K562 (cell line): ENCODE measurements at regions not wholly inside any gene's neighbourhood (a gene's known extent, or its start where the extent isn't known, plus 50 kb on each side); places are given as distances from the start of the nearest gene placed in this dataset.

Experiments
- ATAC-seq: fragments of 200-7000 bp; cut with Tn5 transposase; 3 replicates; pipeline ENCODE4 v1.9.1; 2020; ENCODE audit warnings: moderate library complexity
- BruUV-seq: library from RNA; stranded (reverse); fragments of 400-500 nt; replicated peaks from 2 replicates; lab custom pipeline; 2021; lab: Mats Ljungman, UMichigan
- CTCF ChIA-PET: fragments of 300-600 bp; formaldehyde crosslinking; extraction: SDS; loops from one replicate; lab custom pipeline; 2021; ENCODE audit warnings: low intra/inter-chr PET ratio; lab: Yijun Ruan, JAX
- POLR2A ChIA-PET: fragments of 300-600, 350-650 bp; sonication (Branson Sonifier 250); formaldehyde crosslinking; extraction: SDS; loops from one replicate; lab custom pipeline; 2021; ENCODE audit warnings: antibody characterized with exemption, inconsistent platforms; lab: Yijun Ruan, JAX
- DNase-seq, 4 experiments: peaks; one replicate each; pipeline versions ENCODE4 v3.0.0 to v3.0.0-alpha.2; 2011 to 2018; ENCODE audit warnings: low spot score in 3 of 4, mixed read lengths in 3 of 4; ENCODE audit errors: extremely low read depth in 1 of 4
- FAIRE-seq: peaks from 2 replicates; lab custom pipeline; 2011; peaks lifted over from hg19 to GRCh38; lab: Jason Lieb, UNC
- H2AFZ ChIP-seq: 2 replicates; pipeline ENCODE4 v1.6.0; 2011; ENCODE audit warnings: low read depth, low read length, control low read depth, inconsistent platforms
- H3K27ac ChIP-seq: fragments of 200-600 bp; 3 replicates; pipeline ENCODE4 v1.8.0; 2011; ENCODE audit warnings: low read depth, mild to moderate bottlenecking, control low read depth, inconsistent platforms, low read length, moderate library complexity, mixed read lengths; ENCODE audit errors: extremely low read depth
- H3K27me3 ChIP-seq, 2 experiments: fragments of 300-600 bp in 1 of 2; 2 replicates in 1 of 2; 3 replicates in 1 of 2; pipeline versions ENCODE4 v1.6.0 to v1.8.0; 2011; ENCODE audit warnings: inconsistent platforms in 2 of 2, low read length in 2 of 2, mild to moderate bottlenecking in 1 of 2, mixed read lengths in 1 of 2, moderate library complexity in 1 of 2; ENCODE audit not compliant: control insufficient read depth in 2 of 2, insufficient read depth in 2 of 2
- H3K36me3 ChIP-seq: fragments of 300-600 bp; 3 replicates; pipeline ENCODE4 v1.8.0; 2011; ENCODE audit warnings: mild to moderate bottlenecking, low read length, inconsistent platforms; ENCODE audit not compliant: control insufficient read depth, insufficient read depth
- H3K4me1 ChIP-seq, 2 experiments: fragments of 200-600 bp in 1 of 2; replicated peaks in 1 of 2; 2 replicates in 1 of 2; 3 replicates in 1 of 2; pipeline versions ENCODE4 v1.5.1 to v1.8.0; 2011; ENCODE audit warnings: inconsistent platforms in 2 of 2, low read length in 2 of 2, mild to moderate bottlenecking in 1 of 2, mixed read lengths in 1 of 2, moderate library complexity in 1 of 2; ENCODE audit not compliant: control insufficient read depth in 2 of 2, insufficient read depth in 2 of 2
- H3K4me2 ChIP-seq: 2 replicates; pipeline ENCODE4 v1.6.1; 2011; ENCODE audit warnings: low read length, control low read depth, inconsistent platforms, mixed read lengths; ENCODE audit not compliant: insufficient read depth
- H3K4me3 ChIP-seq: fragments of 200-600 bp; sonication (generic), shearing (Covaris generic); 2 replicates; pipeline ENCODE4 v1.5.1; 2016; ENCODE audit warnings: control low read depth, inconsistent platforms
- H3K79me2 ChIP-seq: fragments of 200-600 bp; 3 replicates; pipeline ENCODE4 v1.8.0; 2011; ENCODE audit warnings: low read length, inconsistent platforms; ENCODE audit not compliant: control insufficient read depth, insufficient read depth
- H3K9ac ChIP-seq, 2 experiments: 2 replicates each; pipeline versions ENCODE4 v1.6.0 to v1.6.1; 2011; ENCODE audit warnings: low read depth in 2 of 2, low read length in 2 of 2, control low read depth in 1 of 2, inconsistent platforms in 1 of 2, mild to moderate bottlenecking in 1 of 2, mixed read lengths in 1 of 2; ENCODE audit not compliant: insufficient read depth in 1 of 2
- H3K9me1 ChIP-seq: one replicate; pipeline ENCODE4 v1.6.0; 2011; ENCODE audit warnings: inconsistent platforms, mild to moderate bottlenecking, low read length, moderate library complexity; ENCODE audit not compliant: control insufficient read depth, insufficient read depth
- H3K9me3 ChIP-seq: replicated peaks from 2 replicates; pipeline ENCODE4 v1.5.1; 2011; ENCODE audit warnings: low read depth, low read length, inconsistent platforms; ENCODE audit not compliant: control insufficient read depth, insufficient read depth
- H4K20me1 ChIP-seq: replicated peaks from 2 replicates; pipeline ENCODE4 v1.6.1; 2011; ENCODE audit warnings: low read length, inconsistent platforms, mixed read lengths; ENCODE audit not compliant: control insufficient read depth, insufficient read depth
- HNRNPL ChIP-seq: fragments of 200-400 bp; formaldehyde crosslinking; IDR thresholded peaks from 2 replicates; pipeline ENCODE4 v1.6.1; 2017; ENCODE audit warnings: low read depth, mild to moderate bottlenecking, low read length
- KLF1 ChIP-seq: fragments of 450-650 bp; IDR thresholded peaks from 2 replicates; pipeline ENCODE4 v1.6.1; 2016; ENCODE audit warnings: missing genetic modification characterization, missing compliant biosample characterization
- SIN3B ChIP-seq: fragments of 450-650 bp; IDR thresholded peaks from 2 replicates; pipeline ENCODE4 v1.6.1; 2017; ENCODE audit warnings: low read depth, mild to moderate bottlenecking, moderate library complexity
- SRSF9 ChIP-seq: fragments of 200-400 bp; formaldehyde crosslinking; IDR thresholded peaks from 2 replicates; pipeline ENCODE4 v1.6.1; 2017; ENCODE audit warnings: low read depth, low read length, borderline replicate concordance
- TAF7 ChIP-seq: fragments of 450-650 bp; IDR thresholded peaks from 2 replicates; pipeline ENCODE4 v1.6.1; 2016; ENCODE audit warnings: missing genetic modification characterization, missing compliant biosample characterization
- TFAM ChIP-seq: fragments of 250-450 bp; sonication (Bioruptor Pico); conservative IDR thresholded peaks from 2 replicates; pipeline ENCODE4 v1.5.0; 2021; ENCODE audit warnings: mild to moderate bottlenecking, moderate library complexity
- XRCC3 ChIP-seq: fragments of 450-650 bp; IDR thresholded peaks from 2 replicates; pipeline ENCODE4 v1.6.1; 2017; ENCODE audit warnings: mild to moderate bottlenecking, moderate library complexity
- ZEB2 ChIP-seq: fragments of 450-650 bp; IDR thresholded peaks from 2 replicates; pipeline ENCODE4 v1.6.1; 2016
- ZFP1 ChIP-seq: fragments of 450-650 bp; formaldehyde crosslinking; IDR thresholded peaks from 2 replicates; pipeline ENCODE4 v1.4.0; 2020; ENCODE audit warnings: mild to moderate bottlenecking, mixed read lengths
- ZNF780A ChIP-seq: fragments of 250-450 bp; sonication (Bioruptor Pico); IDR thresholded peaks from 2 replicates; pipeline ENCODE4 v1.5.0; 2021; ENCODE audit warnings: mild to moderate bottlenecking
- WGBS: fragments of 100-300 bp; shearing (Covaris generic); methylation state at CpG from one replicate; pipeline ENCODE4 v1.1.6; 2016; ENCODE audit warnings: low coverage, mixed read lengths; ENCODE audit not compliant: insufficient coverage; ENCODE audit errors: missing lambda C conversion rate; 5-methylcytosine and 5-hydroxymethylcytosine counted together
- in situ Hi-C: fragments of 300-500 bp; cut with MboI; formaldehyde crosslinking; loops from 4 replicates; pipeline ENCODE4 v1.15.0; 2018; ENCODE audit warnings: inconsistent platforms, mixed read lengths
- intact Hi-C: fragments of 100-400 bp; cut with micrococcal nuclease; formaldehyde crosslinking; loops from 2 replicates; pipeline ENCODE4 v1.14.2; 2022
- TF ChIP-seq, protein P1 (sequence below): fragments of 200-800 bp; sonication (Bioruptor generic); IDR thresholded peaks from 2 replicates; pipeline ENCODE4 v1.6.1; 2016; ENCODE audit warnings: missing genetic modification characterization, missing compliant biosample characterization
- TF ChIP-seq, protein P2 (sequence below): sonication (generic); formaldehyde crosslinking; IDR thresholded peaks from 2 replicates; pipeline ENCODE4 v1.8.1; 2023; ENCODE audit warnings: mild to moderate bottlenecking, missing genetic modification reagents
- TF ChIP-seq, protein P3 (sequence below): sonication (generic); formaldehyde crosslinking; IDR thresholded peaks from 2 replicates; pipeline ENCODE4 v1.8.0; 2022; ENCODE audit warnings: missing genetic modification reagents, mild to moderate bottlenecking, moderate library complexity, borderline replicate concordance

DNA sequence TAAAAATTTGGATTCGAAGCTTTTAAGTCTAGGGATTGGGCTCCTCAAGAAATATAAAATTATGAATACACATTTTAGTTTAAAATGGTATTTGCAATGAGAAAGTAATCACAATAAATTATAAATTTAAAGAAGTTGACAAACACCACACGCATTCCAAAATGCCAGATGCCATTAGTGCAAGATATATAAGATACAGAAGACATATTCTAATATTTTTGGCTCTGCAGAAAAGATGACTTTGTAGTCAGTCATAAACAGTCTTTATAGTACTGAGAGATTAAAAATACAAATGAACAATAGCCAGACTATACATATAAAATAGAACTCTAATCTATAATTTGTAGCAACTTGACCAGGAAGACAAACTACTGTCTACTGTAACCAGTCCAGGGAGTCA is 309.0 kb upstream of the PABPC4L start (continued):
- TF ChIP-seq, protein P1, sequence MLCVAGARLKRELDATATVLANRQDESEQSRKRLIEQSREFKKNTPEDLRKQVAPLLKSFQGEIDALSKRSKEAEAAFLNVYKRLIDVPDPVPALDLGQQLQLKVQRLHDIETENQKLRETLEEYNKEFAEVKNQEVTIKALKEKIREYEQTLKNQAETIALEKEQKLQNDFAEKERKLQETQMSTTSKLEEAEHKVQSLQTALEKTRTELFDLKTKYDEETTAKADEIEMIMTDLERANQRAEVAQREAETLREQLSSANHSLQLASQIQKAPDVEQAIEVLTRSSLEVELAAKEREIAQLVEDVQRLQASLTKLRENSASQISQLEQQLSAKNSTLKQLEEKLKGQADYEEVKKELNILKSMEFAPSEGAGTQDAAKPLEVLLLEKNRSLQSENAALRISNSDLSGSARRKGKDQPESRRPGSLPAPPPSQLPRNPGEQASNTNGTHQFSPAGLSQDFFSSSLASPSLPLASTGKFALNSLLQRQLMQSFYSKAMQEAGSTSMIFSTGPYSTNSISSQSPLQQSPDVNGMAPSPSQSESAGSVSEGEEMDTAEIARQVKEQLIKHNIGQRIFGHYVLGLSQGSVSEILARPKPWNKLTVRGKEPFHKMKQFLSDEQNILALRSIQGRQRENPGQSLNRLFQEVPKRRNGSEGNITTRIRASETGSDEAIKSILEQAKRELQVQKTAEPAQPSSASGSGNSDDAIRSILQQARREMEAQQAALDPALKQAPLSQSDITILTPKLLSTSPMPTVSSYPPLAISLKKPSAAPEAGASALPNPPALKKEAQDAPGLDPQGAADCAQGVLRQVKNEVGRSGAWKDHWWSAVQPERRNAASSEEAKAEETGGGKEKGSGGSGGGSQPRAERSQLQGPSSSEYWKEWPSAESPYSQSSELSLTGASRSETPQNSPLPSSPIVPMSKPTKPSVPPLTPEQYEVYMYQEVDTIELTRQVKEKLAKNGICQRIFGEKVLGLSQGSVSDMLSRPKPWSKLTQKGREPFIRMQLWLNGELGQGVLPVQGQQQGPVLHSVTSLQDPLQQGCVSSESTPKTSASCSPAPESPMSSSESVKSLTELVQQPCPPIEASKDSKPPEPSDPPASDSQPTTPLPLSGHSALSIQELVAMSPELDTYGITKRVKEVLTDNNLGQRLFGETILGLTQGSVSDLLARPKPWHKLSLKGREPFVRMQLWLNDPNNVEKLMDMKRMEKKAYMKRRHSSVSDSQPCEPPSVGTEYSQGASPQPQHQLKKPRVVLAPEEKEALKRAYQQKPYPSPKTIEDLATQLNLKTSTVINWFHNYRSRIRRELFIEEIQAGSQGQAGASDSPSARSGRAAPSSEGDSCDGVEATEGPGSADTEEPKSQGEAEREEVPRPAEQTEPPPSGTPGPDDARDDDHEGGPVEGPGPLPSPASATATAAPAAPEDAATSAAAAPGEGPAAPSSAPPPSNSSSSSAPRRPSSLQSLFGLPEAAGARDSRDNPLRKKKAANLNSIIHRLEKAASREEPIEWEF (CRISPR knock-in tag), result no peak
- TF ChIP-seq TFAM (CRISPR knock-in tag), result no peak

DNA sequence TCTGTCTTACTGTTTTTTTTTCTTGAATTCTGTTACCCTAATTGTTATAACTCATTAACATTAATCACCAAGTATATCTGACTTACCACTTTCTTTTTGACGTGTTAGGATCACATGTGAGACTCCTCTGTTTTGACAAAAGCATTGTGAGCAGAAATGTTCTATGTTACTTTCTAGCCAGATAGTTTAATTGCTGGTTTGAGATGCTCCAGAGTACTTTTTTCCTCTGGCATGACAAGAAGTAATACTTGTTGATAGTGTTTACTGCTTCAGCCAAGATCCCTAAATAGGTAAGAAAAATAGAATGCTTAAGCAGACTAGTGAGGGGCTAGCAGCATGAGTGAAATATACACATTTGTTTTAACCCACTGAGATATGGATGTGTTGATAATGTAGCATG is 303.9 kb upstream of the PABPC4L start:
- Histone ChIP-seq H3K9ac (no peak overlapping the region), H3K9me1 (no peaks in the 10 kb centered on the region), H3K4me3 (no peak overlapping the region), H3K79me2 (no peaks in the 10 kb centered on the region), H3K36me3 (no peaks in the 10 kb centered on the region), H3K27me3 (no peaks in the 10 kb centered on the region), H3K27ac (no peak overlapping the region), H3K9me3 (no peaks in the 10 kb centered on the region; the same call in 1 of the 2 replicates), H2AFZ (no peak overlapping the region), H3K4me1 (no peaks in the 10 kb centered on the region), H3K4me2 (no peak overlapping the region), H4K20me1 (no peaks in the 10 kb centered on the region)
- intact Hi-C loops, result no loop called here
- ChIA-PET CTCF (no interaction called here), POLR2A (no interaction called here)
- FAIRE-seq, result no peak
- 0% methylated on average over 1 of the region's 1 CpG for WGBS
- DNase-seq, result no peak
- ATAC-seq, result no peak
- no TSS peak for BruUV-seq
- in situ Hi-C loops, result no loop called here
- TF ChIP-seq KLF1 (no peak), SIN3B (no peak), XRCC3 (no peak), SRSF9 (no peak), TAF7 (tag) (no peak), HNRNPL (no peak), ZFP1 (CRISPR knock-in tag) (no peak), ZEB2 (no peak), ZNF780A (no peak)
- TF ChIP-seq, protein P2, sequence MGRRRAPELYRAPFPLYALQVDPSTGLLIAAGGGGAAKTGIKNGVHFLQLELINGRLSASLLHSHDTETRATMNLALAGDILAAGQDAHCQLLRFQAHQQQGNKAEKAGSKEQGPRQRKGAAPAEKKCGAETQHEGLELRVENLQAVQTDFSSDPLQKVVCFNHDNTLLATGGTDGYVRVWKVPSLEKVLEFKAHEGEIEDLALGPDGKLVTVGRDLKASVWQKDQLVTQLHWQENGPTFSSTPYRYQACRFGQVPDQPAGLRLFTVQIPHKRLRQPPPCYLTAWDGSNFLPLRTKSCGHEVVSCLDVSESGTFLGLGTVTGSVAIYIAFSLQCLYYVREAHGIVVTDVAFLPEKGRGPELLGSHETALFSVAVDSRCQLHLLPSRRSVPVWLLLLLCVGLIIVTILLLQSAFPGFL, result no peak
- TF ChIP-seq, protein P3, sequence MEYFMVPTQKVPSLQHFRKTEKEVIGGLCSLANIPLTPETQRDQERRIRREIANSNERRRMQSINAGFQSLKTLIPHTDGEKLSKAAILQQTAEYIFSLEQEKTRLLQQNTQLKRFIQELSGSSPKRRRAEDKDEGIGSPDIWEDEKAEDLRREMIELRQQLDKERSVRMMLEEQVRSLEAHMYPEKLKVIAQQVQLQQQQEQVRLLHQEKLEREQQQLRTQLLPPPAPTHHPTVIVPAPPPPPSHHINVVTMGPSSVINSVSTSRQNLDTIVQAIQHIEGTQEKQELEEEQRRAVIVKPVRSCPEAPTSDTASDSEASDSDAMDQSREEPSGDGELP (CRISPR knock-in tag), result no peak
